Right lobe of liver (tissue), 4 donors: ENCODE measurements at regions not wholly inside any gene's neighbourhood (a gene's known extent, or its start where the extent isn't known, plus 50 kb on each side); places are given as distances from the start of the nearest gene placed in this dataset.

ENCODE experiments used
- POLR2A ChIP-seq: fragments of 450-650 bp; IDR thresholded peaks from one replicate; pipeline ENCODE4 v1.6.1; 2017; ENCODE audit warnings: antibody characterized with exemption, mild to moderate bottlenecking
- TF ChIP-seq, protein P1 (sequence below), 4 donors: fragments of 200-600 bp in 3 of 4; fragments of 450-650 bp in 1 of 4; IDR thresholded peaks; one replicate each; pipeline versions ENCODE4 v1.5.1 to v1.8.0; 2016 to 2022; ENCODE audit warnings: antibody characterized with exemption in 4 of 4, mild to moderate bottlenecking in 2 of 4
- donor health status: DM: no; HTN: no; CAD: no.
- donor health status: DM: no; HTN: no; CAD: no.
- donor health status: DM: no; HTN: yes; CAD: no.

DNA sequence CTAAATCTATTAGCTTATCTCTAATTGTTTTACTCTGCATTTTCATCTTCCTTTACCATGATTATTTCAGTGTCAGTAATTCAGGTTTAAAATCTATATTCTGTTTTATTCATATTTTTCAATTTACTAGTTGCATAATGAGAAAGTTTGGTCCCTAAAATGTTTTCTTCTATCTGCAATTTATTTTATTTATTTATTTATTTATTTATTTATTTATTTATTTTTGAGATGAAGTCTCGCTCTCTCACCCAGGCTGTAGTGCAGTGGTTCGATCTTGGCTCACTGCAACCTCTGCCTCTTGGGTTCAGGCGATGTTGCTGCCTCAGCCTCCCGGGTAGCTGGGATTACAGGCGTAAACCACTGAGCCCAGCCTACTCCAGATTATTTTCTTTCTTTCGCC is 1597.3 kb downstream of the CDH8 start:
- TF ChIP-seq, protein P1, sequence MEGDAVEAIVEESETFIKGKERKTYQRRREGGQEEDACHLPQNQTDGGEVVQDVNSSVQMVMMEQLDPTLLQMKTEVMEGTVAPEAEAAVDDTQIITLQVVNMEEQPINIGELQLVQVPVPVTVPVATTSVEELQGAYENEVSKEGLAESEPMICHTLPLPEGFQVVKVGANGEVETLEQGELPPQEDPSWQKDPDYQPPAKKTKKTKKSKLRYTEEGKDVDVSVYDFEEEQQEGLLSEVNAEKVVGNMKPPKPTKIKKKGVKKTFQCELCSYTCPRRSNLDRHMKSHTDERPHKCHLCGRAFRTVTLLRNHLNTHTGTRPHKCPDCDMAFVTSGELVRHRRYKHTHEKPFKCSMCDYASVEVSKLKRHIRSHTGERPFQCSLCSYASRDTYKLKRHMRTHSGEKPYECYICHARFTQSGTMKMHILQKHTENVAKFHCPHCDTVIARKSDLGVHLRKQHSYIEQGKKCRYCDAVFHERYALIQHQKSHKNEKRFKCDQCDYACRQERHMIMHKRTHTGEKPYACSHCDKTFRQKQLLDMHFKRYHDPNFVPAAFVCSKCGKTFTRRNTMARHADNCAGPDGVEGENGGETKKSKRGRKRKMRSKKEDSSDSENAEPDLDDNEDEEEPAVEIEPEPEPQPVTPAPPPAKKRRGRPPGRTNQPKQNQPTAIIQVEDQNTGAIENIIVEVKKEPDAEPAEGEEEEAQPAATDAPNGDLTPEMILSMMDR (IDR thresholded peaks at IDR 0.05) = no peak
- TF ChIP-seq POLR2A = no peak
